ENCODE measurements at regions not wholly inside any gene's neighbourhood (a gene's known extent, or its start where the extent isn't known, plus 50 kb on each side); places are given as distances from the start of the nearest gene placed in this dataset.

DNA sequence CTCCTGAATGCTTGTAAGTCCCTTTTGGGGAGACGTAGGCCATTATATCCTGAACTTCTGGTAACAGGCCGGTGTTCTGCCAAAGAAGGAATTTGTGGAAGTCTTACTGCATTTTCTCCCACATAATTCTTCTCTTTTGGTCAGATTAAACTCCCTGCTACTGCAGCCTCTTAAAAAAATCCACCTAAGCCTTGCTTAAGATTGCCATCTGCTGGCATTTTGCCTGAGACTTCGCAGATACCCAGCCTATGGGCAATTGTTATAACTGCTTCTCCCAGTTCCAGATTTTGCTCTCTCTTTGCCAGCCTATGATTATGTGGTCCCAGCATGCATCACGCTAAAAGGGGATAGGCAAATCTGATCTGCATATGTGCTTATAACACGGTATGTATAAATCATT lies 391.6 kb upstream of the CHD1 start:
- POLR2A ChIA-PET = no interaction called here
- no peaks in the 10 kb centered on the region for H3K36me3 Mint-ChIP-seq (ENCODE audit: low read depth)
- no peak overlapping the region for H3K4me3 Mint-ChIP-seq
- no peak overlapping the region for H3K27ac Mint-ChIP-seq
- DNase-seq (no peak), ATAC-seq (no peak)
- H3K4me1 Mint-ChIP-seq (ENCODE audit: low read depth) = no peaks in the 10 kb centered on the region
- H3K9me3 Mint-ChIP-seq = peaks cover 11% of the 10 kb centered on the region
- intact Hi-C loops (cut with micrococcal nuclease) = no loop called here
- CTCF ChIA-PET = no interaction called here
- TF ChIP-seq, protein P1, sequence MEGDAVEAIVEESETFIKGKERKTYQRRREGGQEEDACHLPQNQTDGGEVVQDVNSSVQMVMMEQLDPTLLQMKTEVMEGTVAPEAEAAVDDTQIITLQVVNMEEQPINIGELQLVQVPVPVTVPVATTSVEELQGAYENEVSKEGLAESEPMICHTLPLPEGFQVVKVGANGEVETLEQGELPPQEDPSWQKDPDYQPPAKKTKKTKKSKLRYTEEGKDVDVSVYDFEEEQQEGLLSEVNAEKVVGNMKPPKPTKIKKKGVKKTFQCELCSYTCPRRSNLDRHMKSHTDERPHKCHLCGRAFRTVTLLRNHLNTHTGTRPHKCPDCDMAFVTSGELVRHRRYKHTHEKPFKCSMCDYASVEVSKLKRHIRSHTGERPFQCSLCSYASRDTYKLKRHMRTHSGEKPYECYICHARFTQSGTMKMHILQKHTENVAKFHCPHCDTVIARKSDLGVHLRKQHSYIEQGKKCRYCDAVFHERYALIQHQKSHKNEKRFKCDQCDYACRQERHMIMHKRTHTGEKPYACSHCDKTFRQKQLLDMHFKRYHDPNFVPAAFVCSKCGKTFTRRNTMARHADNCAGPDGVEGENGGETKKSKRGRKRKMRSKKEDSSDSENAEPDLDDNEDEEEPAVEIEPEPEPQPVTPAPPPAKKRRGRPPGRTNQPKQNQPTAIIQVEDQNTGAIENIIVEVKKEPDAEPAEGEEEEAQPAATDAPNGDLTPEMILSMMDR (IDR thresholded peaks at IDR 0.05) = no peak
- H3K27me3 Mint-ChIP-seq = no peaks in the 10 kb centered on the region

DNA sequence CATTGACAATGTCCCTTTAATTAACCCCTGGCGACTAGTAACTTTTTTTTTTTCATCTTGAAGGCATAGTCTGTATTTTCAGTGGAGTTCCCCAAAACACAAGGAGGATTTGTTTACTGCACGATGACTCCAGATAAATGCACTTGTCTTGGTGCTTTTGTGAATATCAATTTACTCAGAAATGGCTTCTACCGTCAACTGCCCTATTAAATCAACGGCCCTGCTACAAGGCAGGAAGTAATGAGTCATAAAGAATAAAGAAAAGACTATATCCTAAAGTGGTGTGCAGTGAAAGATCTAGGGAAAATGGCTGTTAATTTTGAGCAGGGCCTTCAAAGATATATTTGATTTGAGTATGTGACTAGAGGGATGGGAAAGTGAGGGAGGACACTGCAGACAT lies 388.3 kb upstream of the CHD1 start:
- H3K9me3 Mint-ChIP-seq = peaks cover 11% of the 10 kb centered on the region
- H3K36me3 Mint-ChIP-seq (ENCODE audit: low read depth) = no peaks in the 10 kb centered on the region
- no peaks in the 10 kb centered on the region for H3K4me1 Mint-ChIP-seq (ENCODE audit: low read depth)
- POLR2A ChIA-PET = no interaction called here
- TF ChIP-seq, protein P1 (IDR thresholded peaks at IDR 0.05) = no peak
- ATAC-seq (no peak), DNase-seq (no peak)
- CTCF ChIA-PET = no interaction called here
- H3K4me3 Mint-ChIP-seq = no peak overlapping the region
- H3K27ac Mint-ChIP-seq = no peak overlapping the region
- H3K27me3 Mint-ChIP-seq = no peaks in the 10 kb centered on the region
- intact Hi-C loops (cut with micrococcal nuclease) = no loop called here

GRCh38 chr5:99316484-99316883 lies 387.7 kb upstream of the CHD1 start:
- Mint-ChIP-seq H3K4me3 (no peak overlapping the region), H3K27ac (no peak overlapping the region), H3K4me1 (ENCODE audit: low read depth) (no peaks in the 10 kb centered on the region), H3K36me3 (ENCODE audit: low read depth) (no peaks in the 10 kb centered on the region), H3K9me3 (peaks cover 11% of the 10 kb centered on the region), H3K27me3 (no peaks in the 10 kb centered on the region)
- POLR2A ChIA-PET = no interaction called here
- CTCF ChIA-PET = no interaction called here
- TF ChIP-seq, protein P1 (IDR thresholded peaks at IDR 0.05) = no peak
- intact Hi-C loops (cut with micrococcal nuclease) = no loop called here
- no peak for DNase-seq
- ATAC-seq = no peak

- H3K4me1 Mint-ChIP-seq (ENCODE audit: low read depth) = no peaks in the 10 kb centered on the region
- no peaks in the 10 kb centered on the region for H3K27me3 Mint-ChIP-seq
- CTCF ChIA-PET = no interaction called here
- H3K27ac Mint-ChIP-seq = no peak overlapping the region
- POLR2A ChIA-PET = no interaction called here
- H3K9me3 Mint-ChIP-seq = peaks cover 11% of the 10 kb centered on the region
- TF ChIP-seq, protein P1 (IDR thresholded peaks at IDR 0.05) = no peak
- DNase-seq (no peak), ATAC-seq (no peak)
- H3K36me3 Mint-ChIP-seq (ENCODE audit: low read depth) = no peaks in the 10 kb centered on the region
- intact Hi-C loops (cut with micrococcal nuclease) = no loop called here
- no peak overlapping the region for H3K4me3 Mint-ChIP-seq
These were observed 386.8 kb upstream of the CHD1 start for GRCh38 chr5:99315413-99316183.

GRCh38 chr5:99314721-99315120 lies 385.9 kb upstream of the CHD1 start:
- ChIA-PET POLR2A (no interaction called here), CTCF (no interaction called here)
- Mint-ChIP-seq H3K9me3 (peaks cover 11% of the 10 kb centered on the region), H3K4me3 (no peak overlapping the region), H3K36me3 (ENCODE audit: low read depth) (no peaks in the 10 kb centered on the region), H3K27me3 (no peaks in the 10 kb centered on the region), H3K27ac (no peak overlapping the region), H3K4me1 (ENCODE audit: low read depth) (no peaks in the 10 kb centered on the region)
- no peak for ATAC-seq
- no peak for DNase-seq
- TF ChIP-seq, protein P1 (IDR thresholded peaks at IDR 0.05) = no peak
- intact Hi-C loops (cut with micrococcal nuclease) = no loop called here

Measured in activated CD8-positive, alpha-beta T cell treated with anti-CD3 and anti-CD28 coated beads for 36 hours (primary cell).